NT2/D1 (cell line): ENCODE measurements at regions not wholly inside any gene's neighbourhood (a gene's known extent, or its start where the extent isn't known, plus 50 kb on each side); places are given as distances from the start of the nearest gene placed in this dataset.

Source experiments
- SUZ12 ChIP-seq: IDR thresholded peaks from 2 replicates; pipeline ENCODE4 v1.6.1; 2011; ENCODE audit not compliant: insufficient read length, insufficient read depth; ENCODE audit errors: extremely low read depth
- YY1 ChIP-seq: IDR thresholded peaks from 2 replicates; pipeline ENCODE4 v1.6.1; 2011; ENCODE audit not compliant: insufficient read length, insufficient read depth
- ZNF274 ChIP-seq: IDR thresholded peaks from 2 replicates; pipeline ENCODE4 v1.6.1; 2011; ENCODE audit warnings: mild to moderate bottlenecking, low read depth, low read length

- TF ChIP-seq SUZ12 = no peak
- no peak for TF ChIP-seq ZNF274
- no peak for TF ChIP-seq YY1
Measured at GRCh38 chr6:66128243-66128642, 421.2 kb upstream of the EYS start.
